Stomach (tissue), 4 donors: ENCODE measurements at regions not wholly inside any gene's neighbourhood (a gene's known extent, or its start where the extent isn't known, plus 50 kb on each side); places are given as distances from the start of the nearest gene placed in this dataset.

Source experiments
- POLR2AphosphoS5 ChIP-seq, 3 donors: sonication (generic); formaldehyde crosslinking; IDR thresholded peaks; one replicate each; pipeline ENCODE4 v1.6.1; 2016; ENCODE audit warnings: antibody characterized with exemption in 3 of 3
- TF ChIP-seq, protein P1 (sequence below), 7 experiments: fragments of 450-650 bp in 4 of 7; fragments of 200-600 bp in 3 of 7; sonication (generic) in 3 of 7; IDR thresholded peaks; one replicate each; pipeline ENCODE4 v1.5.1; 2016 to 2019; ENCODE audit warnings: antibody characterized with exemption in 7 of 7, control low read depth in 2 of 7, mild to moderate bottlenecking in 1 of 7

- TF ChIP-seq, protein P1, sequence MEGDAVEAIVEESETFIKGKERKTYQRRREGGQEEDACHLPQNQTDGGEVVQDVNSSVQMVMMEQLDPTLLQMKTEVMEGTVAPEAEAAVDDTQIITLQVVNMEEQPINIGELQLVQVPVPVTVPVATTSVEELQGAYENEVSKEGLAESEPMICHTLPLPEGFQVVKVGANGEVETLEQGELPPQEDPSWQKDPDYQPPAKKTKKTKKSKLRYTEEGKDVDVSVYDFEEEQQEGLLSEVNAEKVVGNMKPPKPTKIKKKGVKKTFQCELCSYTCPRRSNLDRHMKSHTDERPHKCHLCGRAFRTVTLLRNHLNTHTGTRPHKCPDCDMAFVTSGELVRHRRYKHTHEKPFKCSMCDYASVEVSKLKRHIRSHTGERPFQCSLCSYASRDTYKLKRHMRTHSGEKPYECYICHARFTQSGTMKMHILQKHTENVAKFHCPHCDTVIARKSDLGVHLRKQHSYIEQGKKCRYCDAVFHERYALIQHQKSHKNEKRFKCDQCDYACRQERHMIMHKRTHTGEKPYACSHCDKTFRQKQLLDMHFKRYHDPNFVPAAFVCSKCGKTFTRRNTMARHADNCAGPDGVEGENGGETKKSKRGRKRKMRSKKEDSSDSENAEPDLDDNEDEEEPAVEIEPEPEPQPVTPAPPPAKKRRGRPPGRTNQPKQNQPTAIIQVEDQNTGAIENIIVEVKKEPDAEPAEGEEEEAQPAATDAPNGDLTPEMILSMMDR (IDR thresholded peaks at IDR 0.05): no peak
- TF ChIP-seq POLR2AphosphoS5 (IDR thresholded peaks at IDR 0.05): no peak
These were observed 427.4 kb upstream of the DIPK2B start for GRCh38 chrX:45628041-45628440.
